ENCODE measurements at regions not wholly inside any gene's neighbourhood (a gene's known extent, or its start where the extent isn't known, plus 50 kb on each side); places are given as distances from the start of the nearest gene placed in this dataset.

- no peak for DNase-seq
Observed at GRCh38 chr7:136057509-136057908, 80.3 kb upstream of the MTPN start.

GRCh38 chr7:136056651-136057231 is 79.6 kb upstream of the MTPN start:
- DNase-seq, result no peak

GRCh38 chr7:136055266-136055665 is 78.1 kb upstream of the MTPN start:
- no peak for DNase-seq

- DNase-seq, result no peak
Observed at GRCh38 chr7:136053689-136054485, 76.7 kb upstream of the MTPN start.

DNA sequence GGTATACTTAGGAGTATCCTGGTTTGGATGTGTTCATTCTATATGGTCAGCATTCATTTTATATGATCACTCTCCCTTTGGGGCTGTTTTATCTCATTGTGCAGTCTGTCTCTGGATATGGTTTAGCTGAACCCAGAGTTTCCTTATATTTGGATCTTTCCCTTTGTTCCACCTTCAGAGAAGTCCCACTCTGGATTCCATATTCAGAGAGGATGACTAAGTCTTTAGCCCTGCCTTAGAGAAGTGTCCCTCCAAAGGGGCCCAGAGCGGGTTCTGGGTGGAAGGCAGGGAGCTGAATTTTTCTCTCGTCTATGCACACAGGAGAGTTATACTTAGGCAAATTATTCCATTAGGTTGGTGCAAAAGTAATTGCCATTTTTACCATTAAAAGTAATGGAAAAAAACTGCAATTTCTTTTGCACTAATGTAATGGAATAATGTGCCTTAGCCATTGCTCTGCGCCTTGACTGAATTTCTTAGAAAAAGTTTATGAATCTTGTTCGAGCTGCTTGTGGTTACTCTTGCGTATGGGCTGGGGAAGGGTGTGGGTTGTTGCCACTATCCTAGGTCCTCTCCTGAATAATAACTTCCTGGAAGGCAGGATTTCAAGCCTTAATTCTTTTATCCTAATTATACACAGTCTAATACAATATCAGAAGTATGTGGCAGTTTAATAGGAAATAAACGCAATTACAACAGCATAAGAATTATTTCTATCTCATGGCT is 74.2 kb upstream of the MTPN start:
- no peak for DNase-seq

GRCh38 chr7:136050462-136050847 is 73.3 kb upstream of the MTPN start:
- no peak for DNase-seq

GRCh38 chr7:136049818-136050461 is 72.8 kb upstream of the MTPN start:
- no peak for DNase-seq

DNA sequence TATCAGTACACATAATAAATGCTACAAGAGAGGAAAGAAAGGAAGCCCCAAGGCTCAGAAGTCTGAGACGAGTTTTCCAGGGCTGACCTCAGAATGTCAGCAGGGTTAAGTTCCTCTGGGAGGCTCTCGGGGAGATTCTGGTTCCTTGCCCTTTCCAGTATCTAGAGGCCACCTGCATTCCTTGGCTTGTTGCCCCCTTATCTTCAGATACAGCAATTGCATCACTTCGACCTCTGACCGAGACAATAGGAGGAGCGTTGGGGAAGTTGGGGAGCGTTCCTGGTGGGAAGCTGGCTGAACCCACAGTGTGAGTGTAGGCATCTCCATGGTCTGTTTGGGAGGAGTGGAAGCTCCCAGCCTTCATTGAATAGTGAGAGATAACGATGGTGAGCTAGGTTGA is 72.0 kb upstream of the MTPN start:
- DNase-seq, result no peak

DNA sequence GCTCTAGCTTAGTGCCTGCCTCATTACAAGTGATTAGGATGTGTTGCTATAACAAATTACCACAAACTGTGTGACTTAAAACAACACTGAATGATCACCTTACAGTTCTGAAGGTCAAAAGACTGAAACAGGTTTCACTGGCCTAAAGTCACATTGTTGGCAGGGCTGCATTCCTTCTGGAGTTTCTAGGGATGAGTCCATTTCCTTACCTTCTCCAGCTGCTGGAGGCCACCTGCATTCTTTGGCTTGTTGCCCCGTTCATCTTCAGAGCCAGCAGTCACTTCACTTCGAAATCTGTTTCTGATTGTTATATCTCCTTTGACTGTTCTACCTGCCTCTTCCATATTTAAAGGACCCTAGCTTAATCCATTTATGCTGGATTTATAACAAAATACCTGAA is 69.4 kb upstream of the MTPN start:
- no peak for DNase-seq

- DNase-seq, result no peak
Observed at GRCh38 chr7:136045992-136046391, 68.8 kb upstream of the MTPN start.

DNA sequence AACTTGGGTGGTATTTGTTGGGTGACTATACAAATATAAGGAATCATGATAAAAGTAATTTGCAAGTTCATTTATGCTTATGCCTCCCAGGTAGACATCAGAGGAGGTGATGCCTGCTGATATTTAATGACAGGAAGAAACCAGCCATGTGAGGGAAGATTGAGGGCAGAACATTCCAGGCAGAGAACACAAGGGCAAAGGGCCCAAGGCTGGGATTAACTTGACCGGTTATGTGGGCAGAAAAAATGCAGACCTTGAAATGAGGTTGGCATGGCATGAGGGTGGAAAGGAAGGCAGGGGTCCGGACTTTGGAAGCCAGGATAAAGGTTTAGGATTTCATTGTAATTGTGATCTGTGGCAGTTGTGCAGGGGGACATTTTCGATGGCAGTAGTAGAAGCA is 68.0 kb upstream of the MTPN start:
- no peak for DNase-seq

DNA sequence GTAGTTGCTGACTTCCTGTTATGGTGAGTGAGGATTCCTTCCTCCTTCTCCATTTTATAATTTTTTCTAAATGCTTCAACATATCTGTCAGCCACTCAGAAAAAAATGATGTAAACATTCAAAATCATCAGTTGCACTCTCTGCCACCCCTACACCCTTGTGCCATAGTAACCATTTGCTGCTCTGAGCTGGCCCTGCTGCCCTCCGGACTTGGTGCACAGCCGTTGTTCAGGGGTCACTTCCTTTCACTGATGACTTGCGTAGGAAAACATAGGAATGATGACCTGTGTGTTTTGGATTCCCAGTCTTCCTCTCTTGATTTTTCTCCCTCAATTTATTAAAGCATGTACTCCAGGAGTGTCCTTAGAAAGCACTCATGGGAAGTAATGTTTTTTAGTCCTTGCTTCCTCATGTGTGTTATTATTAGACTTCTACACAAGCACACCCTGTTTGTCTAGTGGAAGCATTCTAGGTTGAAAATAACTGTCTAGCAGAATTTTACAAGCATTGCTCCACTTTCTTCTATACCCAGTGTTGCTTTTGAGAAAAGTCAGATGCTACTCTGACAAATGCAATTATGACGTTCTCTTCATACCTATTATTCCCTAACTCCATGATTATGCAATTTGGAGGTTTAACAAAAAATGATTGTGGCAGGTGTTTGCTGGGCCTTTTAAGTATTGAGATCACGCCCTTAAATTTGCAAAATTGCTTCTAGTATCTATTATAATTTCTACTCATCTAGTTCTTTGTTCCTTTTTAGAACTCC is 62.6 kb upstream of the MTPN start:
- DNase-seq, result no peak

GRCh38 chr7:136036336-136036735 is 59.2 kb upstream of the MTPN start:
- no peak for DNase-seq

DNA sequence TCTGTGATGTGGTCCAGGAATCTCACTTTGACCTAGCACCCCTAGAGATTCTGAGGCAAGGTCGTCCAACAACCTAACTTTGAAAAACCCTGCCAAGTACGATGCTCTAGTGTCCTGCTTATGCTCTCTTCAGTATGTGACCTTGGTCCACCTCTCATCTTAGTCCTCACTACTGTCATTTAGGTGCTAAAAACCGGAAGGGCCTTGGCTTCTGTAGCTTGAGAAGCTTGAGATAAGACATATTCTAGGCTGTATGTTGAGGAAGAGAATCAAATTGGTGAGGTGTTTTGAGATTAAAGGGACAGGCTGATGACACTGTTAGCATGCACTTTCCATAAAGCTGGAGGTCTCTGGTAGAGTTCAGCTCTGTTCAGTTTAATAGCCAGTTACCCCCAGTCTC is 57.0 kb upstream of the MTPN start:
- no peak for DNase-seq

GRCh38 chr7:136033413-136034031 is 56.4 kb upstream of the MTPN start:
- no peak for DNase-seq

DNA sequence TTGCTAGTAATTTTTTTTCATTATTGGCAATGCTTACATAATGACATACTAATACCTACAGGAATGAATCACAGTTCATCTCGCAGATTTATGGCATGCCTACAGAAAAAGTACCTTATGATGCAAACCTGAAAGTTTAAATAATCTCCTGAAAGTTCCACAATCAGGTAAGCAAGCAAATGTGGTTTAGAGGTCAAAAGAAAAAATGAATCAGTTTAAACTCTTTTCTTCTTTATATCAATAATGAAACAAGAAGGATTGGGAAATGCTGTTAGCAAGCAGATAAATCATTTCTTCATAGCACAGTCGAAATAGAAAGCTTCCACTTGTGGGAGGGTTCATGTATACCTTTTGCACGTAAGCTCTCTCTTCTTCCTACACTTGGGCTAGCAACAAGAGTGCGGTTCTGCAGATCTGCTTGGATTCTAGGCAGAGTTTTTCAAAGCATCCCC is 53.7 kb upstream of the MTPN start:
- DNase-seq, result peak in 1 of 2 donors; percentile 5

DNA sequence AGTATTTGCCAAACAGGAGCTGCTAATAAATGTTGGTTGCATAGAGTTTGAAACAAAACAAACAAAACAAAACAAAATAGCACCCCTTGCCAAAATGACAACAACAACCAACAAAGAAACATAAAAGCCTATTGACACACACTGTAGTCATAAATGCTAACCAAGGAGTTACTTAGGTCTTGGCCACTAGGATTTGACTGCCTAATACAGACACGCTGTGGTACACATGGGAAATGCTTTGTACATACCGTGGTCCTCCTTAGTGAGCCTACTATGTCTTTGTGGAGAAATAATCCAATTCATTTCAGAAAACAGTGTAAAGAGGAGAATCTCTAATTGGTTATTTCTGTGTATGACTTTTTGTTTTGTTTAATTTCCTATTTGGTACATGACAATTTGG is 53.2 kb upstream of the MTPN start:
- DNase-seq, result no peak

GRCh38 chr7:136027160-136027559 is 50.0 kb upstream of the MTPN start:
- DNase-seq, result no peak

Measured in stimulated activated CD4-positive, alpha-beta T cell treated with anti-CD3 and anti-CD28 coated beads, Interleukin-2, amount 100 ng/mL, for 24 hours (primary cell).